ENCODE measurements at regions not wholly inside any gene's neighbourhood (a gene's known extent, or its start where the extent isn't known, plus 50 kb on each side); places are given as distances from the start of the nearest gene placed in this dataset.

GRCh38 chr18:69257861-69258458 is 142.7 kb upstream of the DOK6 start:
- TF ChIP-seq CTCF (IDR thresholded peaks at IDR 0.05; ENCODE audit: low read depth, low read length, missing control alignments), result no peak
- peak; percentile 43 for DNase-seq (ENCODE audit: extremely low read depth, low read depth)
- no peak overlapping the region for H3K4me3 ChIP-seq (replicated peaks; ENCODE audit: low read depth, low read length)

GRCh38 chr18:69259282-69259681 is 141.4 kb upstream of the DOK6 start:
- TF ChIP-seq CTCF (IDR thresholded peaks at IDR 0.05; ENCODE audit: low read depth, low read length, missing control alignments), result no peak
- no peak overlapping the region for H3K4me3 ChIP-seq (replicated peaks; ENCODE audit: low read depth, low read length)
- DNase-seq (ENCODE audit: extremely low read depth, low read depth), result no peak

GRCh38 chr18:69261406-69261805 is 139.3 kb upstream of the DOK6 start:
- no peak overlapping the region for H3K4me3 ChIP-seq (replicated peaks; ENCODE audit: low read depth, low read length)
- DNase-seq (ENCODE audit: extremely low read depth, low read depth), result no peak
- no peak for TF ChIP-seq CTCF (IDR thresholded peaks at IDR 0.05; ENCODE audit: low read depth, low read length, missing control alignments)

- no peak for DNase-seq (ENCODE audit: extremely low read depth, low read depth)
- TF ChIP-seq CTCF (IDR thresholded peaks at IDR 0.05; ENCODE audit: low read depth, low read length, missing control alignments), result no peak
- H3K4me3 ChIP-seq (replicated peaks; ENCODE audit: low read depth, low read length), result no peak overlapping the region
Observed at GRCh38 chr18:69265656-69266055, 135.0 kb upstream of the DOK6 start.

- no peak for DNase-seq (ENCODE audit: extremely low read depth, low read depth)
- H3K4me3 ChIP-seq (replicated peaks; ENCODE audit: low read depth, low read length), result no peak overlapping the region
Observed at GRCh38 chr18:69267895-69268294, 132.8 kb upstream of the DOK6 start.

GRCh38 chr18:69282371-69282770 is 118.3 kb upstream of the DOK6 start:
- no peak for DNase-seq (ENCODE audit: extremely low read depth, low read depth)
- no peak for TF ChIP-seq CTCF (IDR thresholded peaks at IDR 0.05; ENCODE audit: low read depth, low read length, missing control alignments)

More at GRCh38 chr18:69267895-69268294, 132.8 kb upstream of the DOK6 start:
- TF ChIP-seq CTCF (IDR thresholded peaks at IDR 0.05; ENCODE audit: low read depth, low read length, missing control alignments), result no peak

GRCh38 chr18:69291044-69291443 is 109.6 kb upstream of the DOK6 start:
- TF ChIP-seq CTCF (IDR thresholded peaks at IDR 0.05; ENCODE audit: low read depth, low read length, missing control alignments), result no peak
- no peak for DNase-seq (ENCODE audit: extremely low read depth, low read depth)

More at GRCh38 chr18:69282371-69282770, 118.3 kb upstream of the DOK6 start:
- H3K4me3 ChIP-seq (replicated peaks; ENCODE audit: low read depth, low read length), result no peak overlapping the region

More at GRCh38 chr18:69291044-69291443, 109.6 kb upstream of the DOK6 start:
- H3K4me3 ChIP-seq (replicated peaks; ENCODE audit: low read depth, low read length), result no peak overlapping the region
